Uterus (tissue), 2 donors: ENCODE measurements at regions not wholly inside any gene's neighbourhood (a gene's known extent, or its start where the extent isn't known, plus 50 kb on each side); places are given as distances from the start of the nearest gene placed in this dataset.

ENCODE experiments used
- CTCF ChIP-seq, 4 experiments: fragments of 200-600 bp in 2 of 4; fragments of 450-650 bp in 2 of 4; sonication (generic) in 2 of 4; IDR thresholded peaks; one replicate each; pipeline ENCODE4 v1.5.1; 2016 to 2019; ENCODE audit warnings: antibody characterized with exemption in 4 of 4, mild to moderate bottlenecking in 2 of 4, moderate library complexity in 1 of 4
- POLR2A ChIP-seq, 2 donors: fragments of 450-650 bp; IDR thresholded peaks; one replicate each; pipeline ENCODE4 v1.6.1; 2016; ENCODE audit warnings: antibody characterized with exemption in 2 of 2, mild to moderate bottlenecking in 1 of 2, moderate library complexity in 1 of 2

GRCh38 chr5:2280318-2280717 lies 397.6 kb upstream of the IRX4 start:
- TF ChIP-seq CTCF (IDR thresholded peaks at IDR 0.05) (no peak), POLR2A (IDR thresholded peaks at IDR 0.05) (no peak)
